SU-DHL-6 (cell line): ENCODE measurements at regions not wholly inside any gene's neighbourhood (a gene's known extent, or its start where the extent isn't known, plus 50 kb on each side); places are given as distances from the start of the nearest gene placed in this dataset.

ENCODE experiments used
- H2AFZ ChIP-seq: fragments of 200-600 bp; sonication (generic); 2 replicates; pipeline ENCODE4 v1.6.1; 2014; ENCODE audit warnings: low read depth, mild to moderate bottlenecking, moderate library complexity, mixed read lengths, antibody characterized with exemption, low read length; ENCODE audit not compliant: severe bottlenecking
- H3F3A ChIP-seq: fragments of 200-600 bp; shearing (Covaris generic); 2 replicates; pipeline ENCODE4 v1.6.0; 2016; ENCODE audit warnings: antibody characterized with exemption, mild to moderate bottlenecking; ENCODE audit not compliant: insufficient read depth
- H3K27ac ChIP-seq: fragments of 200-600 bp; sonication (generic); 2 replicates; pipeline ENCODE4 v1.5.1; 2016; ENCODE audit warnings: low read depth, mild to moderate bottlenecking, low read length, moderate library complexity, mixed read lengths
- H3K27me3 ChIP-seq: fragments of 200-600 bp; sonication (generic), shearing (Covaris generic); 2 replicates; pipeline ENCODE4 v1.6.0; 2014; ENCODE audit warnings: mild to moderate bottlenecking, low read length
- H3K36me3 ChIP-seq: fragments of 200-600 bp; sonication (generic); 2 replicates; pipeline ENCODE4 v1.6.1; 2014; ENCODE audit warnings: mild to moderate bottlenecking, low read length, mixed read lengths
- H3K4me2 ChIP-seq: fragments of 300-600, 200-600 bp; shearing (Covaris generic), sonication (generic); 2 replicates; pipeline ENCODE4 v1.6.0; 2014; ENCODE audit warnings: low read length, low read depth, mild to moderate bottlenecking; ENCODE audit not compliant: poor library complexity, severe bottlenecking
- H3K4me3 ChIP-seq: fragments of 200-600 bp; sonication (generic); 2 replicates; pipeline ENCODE4 v1.5.1; 2014; ENCODE audit warnings: antibody characterized with exemption, low read length, mild to moderate bottlenecking, mixed read lengths; ENCODE audit not compliant: insufficient read depth, poor library complexity, severe bottlenecking
- H3K79me2 ChIP-seq: fragments of 200-600 bp; sonication (generic); 2 replicates; pipeline ENCODE4 v1.6.1; 2014; ENCODE audit warnings: mild to moderate bottlenecking, low read length, moderate library complexity; ENCODE audit not compliant: insufficient read depth
- H3K9ac ChIP-seq: fragments of 200-600 bp; sonication (generic); 2 replicates; pipeline ENCODE4 v1.7.0; 2014; ENCODE audit warnings: mild to moderate bottlenecking, low read length
- H3K9me2 ChIP-seq: fragments of 200-600 bp; sonication (generic); replicated peaks from 2 replicates; pipeline ENCODE4 v1.6.1; 2014; ENCODE audit warnings: low read length; ENCODE audit not compliant: insufficient read depth
- H3K9me3 ChIP-seq: fragments of 200-600 bp; sonication (generic); 2 replicates; pipeline ENCODE4 v1.6.1; 2014; ENCODE audit warnings: low read length, mixed read lengths; ENCODE audit not compliant: insufficient read depth
- H4K20me1 ChIP-seq: fragments of 200-600 bp; sonication (generic); 2 replicates; pipeline ENCODE4 v1.6.1; 2014; ENCODE audit warnings: low read depth, mild to moderate bottlenecking, antibody characterized with exemption, low read length, moderate library complexity, mixed read lengths
- CTCF ChIP-seq: fragments of 200-600 bp; sonication (generic); IDR thresholded peaks from one replicate; pipeline ENCODE4 v1.5.1; 2017; ENCODE audit warnings: antibody characterized with exemption, mild to moderate bottlenecking, low read length, moderate library complexity; ENCODE audit not compliant: insufficient read depth, poor library complexity, severe bottlenecking
- EZH2phosphoT487 ChIP-seq: fragments of 200-600 bp; sonication (generic), shearing (Covaris generic); conservative IDR thresholded peaks from 2 replicates; pipeline ENCODE4 v1.6.1; 2018; ENCODE audit warnings: mild to moderate bottlenecking, antibody characterized with exemption, low read length, moderate library complexity, mixed read lengths

GRCh38 chr7:16174253-16174652, 247.1 kb downstream of the CRPPA start:
- H3K27ac ChIP-seq: no peak overlapping the region
- no peaks in the 10 kb centered on the region for H3K9me2 ChIP-seq
- H3K27me3 ChIP-seq: no peaks in the 10 kb centered on the region
- no peaks in the 10 kb centered on the region for H3K36me3 ChIP-seq
- H4K20me1 ChIP-seq: no peaks in the 10 kb centered on the region
- H3F3A ChIP-seq: no peaks in the 10 kb centered on the region
- H3K4me2 ChIP-seq: no peak overlapping the region
- no peak for TF ChIP-seq EZH2phosphoT487
- TF ChIP-seq CTCF: no peak
- no peak overlapping the region for H3K4me3 ChIP-seq
- H2AFZ ChIP-seq: no peak overlapping the region
- no peak overlapping the region for H3K9ac ChIP-seq
- H3K9me3 ChIP-seq: no peaks in the 10 kb centered on the region
- H3K79me2 ChIP-seq: no peaks in the 10 kb centered on the region

- H3K79me2 ChIP-seq: no peaks in the 10 kb centered on the region
- H4K20me1 ChIP-seq: no peaks in the 10 kb centered on the region
- no peak overlapping the region for H3K27ac ChIP-seq
- no peaks in the 10 kb centered on the region for H3K36me3 ChIP-seq
- H2AFZ ChIP-seq: no peak overlapping the region
- no peak overlapping the region for H3K4me2 ChIP-seq
- TF ChIP-seq EZH2phosphoT487: no peak
- TF ChIP-seq CTCF: no peak
- no peaks in the 10 kb centered on the region for H3K9me2 ChIP-seq
- H3K9ac ChIP-seq: no peak overlapping the region
- no peak overlapping the region for H3K4me3 ChIP-seq
- H3F3A ChIP-seq: no peaks in the 10 kb centered on the region
- H3K27me3 ChIP-seq: no peaks in the 10 kb centered on the region
- H3K9me3 ChIP-seq: no peaks in the 10 kb centered on the region
Measured at GRCh38 chr7:16172366-16172765, 249.0 kb downstream of the CRPPA start.

- Histone ChIP-seq H3K4me2 (no peak overlapping the region), H3K9me3 (no peaks in the 10 kb centered on the region), H3K36me3 (no peaks in the 10 kb centered on the region), H3K4me3 (no peak overlapping the region), H3K27me3 (no peaks in the 10 kb centered on the region), H3K9ac (no peak overlapping the region), H3F3A (no peaks in the 10 kb centered on the region), H3K27ac (no peak overlapping the region), H4K20me1 (no peaks in the 10 kb centered on the region), H3K79me2 (no peaks in the 10 kb centered on the region), H3K9me2 (no peaks in the 10 kb centered on the region), H2AFZ (no peak overlapping the region)
- TF ChIP-seq EZH2phosphoT487 (no peak), CTCF (no peak)
Measured at GRCh38 chr7:16171928-16172327, 249.4 kb downstream of the CRPPA start.
